Memory B cell (primary cell): ENCODE measurements at regions not wholly inside any gene's neighbourhood (a gene's known extent, or its start where the extent isn't known, plus 50 kb on each side); places are given as distances from the start of the nearest gene placed in this dataset.
"Not testable (repeated sequence)": the region's sequence is repeated elsewhere in the genome, so short reads cannot be mapped to it uniquely, and the experiment has no call there.

Experiments
- ATAC-seq: fragments of 150-1000 bp; cut with Tn5 transposase; 2 replicates; pipeline ENCODE4 v1.10.0; 2021; ENCODE audit warnings: low read depth, mild to moderate bottlenecking, moderate library complexity
- DNase-seq, 2 donors: peaks; one replicate each; pipeline ENCODE4 v3.0.0; 2022; ENCODE audit warnings: low spot score in 2 of 2
- H3K27ac Mint-ChIP-seq: one replicate; pipeline ENCODE4 v1.8.0; 2022; ENCODE audit warnings: mild to moderate bottlenecking, moderate library complexity, mixed read lengths
- H3K27me3 Mint-ChIP-seq: one replicate; pipeline ENCODE4 v1.8.0; 2022; ENCODE audit warnings: mixed read lengths
- H3K36me3 Mint-ChIP-seq: one replicate; pipeline ENCODE4 v1.8.0; 2022; ENCODE audit warnings: mild to moderate bottlenecking, mixed read lengths
- H3K4me1 Mint-ChIP-seq: one replicate; pipeline ENCODE4 v1.8.0; 2022; ENCODE audit warnings: mixed read lengths
- H3K4me3 Mint-ChIP-seq: one replicate; pipeline ENCODE4 v1.8.0; 2022; ENCODE audit warnings: mild to moderate bottlenecking, moderate library complexity, mixed read lengths
- H3K9me3 Mint-ChIP-seq: one replicate; pipeline ENCODE4 v1.8.0; 2022; ENCODE audit warnings: mixed read lengths

DNA sequence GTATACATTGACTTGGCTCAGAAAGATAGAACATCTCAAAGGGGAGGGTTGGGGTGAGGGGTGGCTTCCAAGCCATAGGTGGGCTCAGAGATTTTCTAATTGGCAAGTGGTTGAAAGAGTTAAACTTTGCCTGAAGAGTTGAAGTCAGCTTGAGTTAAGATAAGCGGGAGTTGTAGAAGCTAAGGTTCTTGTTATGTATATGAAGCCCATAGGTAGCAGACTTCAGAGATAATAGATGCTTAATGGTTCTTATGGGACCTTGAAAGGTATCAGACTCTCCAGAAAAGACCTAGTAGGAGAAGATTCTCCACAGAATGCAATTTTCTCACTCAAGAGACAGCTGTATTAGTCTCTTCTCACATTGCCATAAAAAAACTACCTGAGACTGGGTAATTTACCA lies 599.1 kb upstream of the CPEB2 start:
- Mint-ChIP-seq H3K27ac (no peak overlapping the region), H3K4me3 (no peak overlapping the region), H3K9me3 (peaks cover 21% of the 10 kb centered on the region), H3K36me3 (peaks cover 2% of the 10 kb centered on the region), H3K4me1 (no peaks in the 10 kb centered on the region), H3K27me3 (no peaks in the 10 kb centered on the region)
- no peak for ATAC-seq
- DNase-seq = no peak

DNA sequence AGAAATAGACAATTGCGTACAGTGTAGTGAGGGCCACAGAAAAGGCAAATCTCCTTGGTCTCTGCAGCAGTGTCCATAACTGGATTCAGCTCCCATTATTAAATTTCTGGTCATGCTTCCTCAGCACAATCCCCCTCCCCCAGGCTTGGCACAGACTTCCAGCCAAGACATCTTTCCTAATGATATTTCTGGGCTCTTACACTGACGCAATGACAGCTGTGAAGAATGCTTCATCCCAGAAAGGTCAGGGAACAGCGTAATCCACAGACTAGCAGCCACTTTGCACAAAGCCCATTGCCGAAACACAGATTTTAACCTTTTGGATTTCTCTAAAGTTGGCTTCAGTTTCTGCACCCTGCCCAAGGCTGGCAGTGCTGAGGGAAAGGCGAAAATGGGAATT lies 597.6 kb upstream of the CPEB2 start:
- Mint-ChIP-seq H3K4me3 (no peak overlapping the region), H3K36me3 (peaks cover 2% of the 10 kb centered on the region), H3K27ac (no peak overlapping the region), H3K4me1 (no peaks in the 10 kb centered on the region), H3K9me3 (peaks cover 17% of the 10 kb centered on the region), H3K27me3 (no peaks in the 10 kb centered on the region)
- DNase-seq (no peak), ATAC-seq (no peak)

DNA sequence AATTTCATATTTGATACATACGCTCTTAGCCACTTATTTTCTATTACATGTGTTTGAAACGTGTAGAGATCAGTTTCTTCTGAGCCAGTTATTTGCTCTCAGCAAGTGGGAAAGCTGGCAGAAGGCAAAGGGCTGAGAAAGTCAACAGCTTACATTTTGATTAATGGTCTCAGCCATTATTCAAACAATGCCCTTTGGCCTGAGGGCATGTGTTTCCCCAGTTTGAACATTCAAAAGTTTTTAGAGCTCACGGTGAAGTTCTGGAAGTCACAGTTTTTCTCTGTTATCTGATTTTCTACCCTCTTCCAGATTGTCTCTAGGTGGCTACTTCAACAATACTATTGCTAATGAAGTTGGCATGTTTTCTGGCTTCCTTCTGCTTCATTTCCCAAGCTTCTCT lies 591.8 kb upstream of the CPEB2 start:
- no peak overlapping the region for H3K4me3 Mint-ChIP-seq
- no peaks in the 10 kb centered on the region for H3K4me1 Mint-ChIP-seq
- H3K9me3 Mint-ChIP-seq = no peaks in the 10 kb centered on the region
- H3K27me3 Mint-ChIP-seq = no peaks in the 10 kb centered on the region
- no peak for DNase-seq
- ATAC-seq = no peak
- no peaks in the 10 kb centered on the region for H3K36me3 Mint-ChIP-seq
- no peak overlapping the region for H3K27ac Mint-ChIP-seq

DNA sequence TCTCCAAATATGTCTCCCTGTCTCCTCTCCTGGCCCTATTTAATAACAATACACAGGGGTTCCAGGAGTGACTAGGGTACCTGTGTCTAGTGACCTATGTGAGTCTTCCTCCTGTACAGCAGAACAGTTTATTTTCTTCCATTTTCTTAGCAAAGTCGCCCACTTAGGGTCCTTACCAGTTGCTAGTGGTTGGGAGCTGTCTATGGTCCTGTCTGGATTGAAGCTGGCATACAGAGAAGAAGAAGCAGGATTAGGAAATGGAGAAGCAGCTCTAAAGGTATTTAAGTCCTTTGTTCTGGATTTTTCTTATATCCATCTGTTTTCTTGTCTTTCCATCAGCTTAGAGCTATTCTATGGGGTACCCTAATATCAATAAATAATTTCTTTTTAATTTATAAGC lies 587.1 kb upstream of the CPEB2 start:
- no peak for ATAC-seq
- no peaks in the 10 kb centered on the region for H3K27me3 Mint-ChIP-seq
- H3K27ac Mint-ChIP-seq = no peak overlapping the region
- DNase-seq = no peak
- H3K9me3 Mint-ChIP-seq = no peaks in the 10 kb centered on the region
- H3K4me3 Mint-ChIP-seq = no peak overlapping the region
- H3K36me3 Mint-ChIP-seq = no peaks in the 10 kb centered on the region
- no peaks in the 10 kb centered on the region for H3K4me1 Mint-ChIP-seq

DNA sequence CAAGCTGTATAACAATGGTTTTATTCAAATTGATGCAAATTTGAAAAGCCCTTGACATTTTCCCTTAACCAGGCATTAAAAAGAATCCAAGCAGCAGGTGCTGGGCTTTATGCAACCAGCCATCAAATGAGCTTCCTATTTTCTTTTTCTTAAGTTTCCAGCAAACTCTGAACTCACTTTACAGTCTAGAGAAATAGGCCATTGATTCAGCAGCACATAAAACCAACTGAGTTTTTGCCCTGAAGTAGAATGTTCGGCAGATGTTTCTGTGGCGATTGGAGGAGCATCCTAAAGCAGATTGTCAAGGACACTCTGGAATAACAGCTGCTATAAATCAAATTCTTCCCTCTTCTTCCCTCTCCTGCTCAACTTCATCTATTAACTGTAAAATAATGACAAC lies 582.8 kb upstream of the CPEB2 start:
- no peak overlapping the region for H3K4me3 Mint-ChIP-seq

DNA sequence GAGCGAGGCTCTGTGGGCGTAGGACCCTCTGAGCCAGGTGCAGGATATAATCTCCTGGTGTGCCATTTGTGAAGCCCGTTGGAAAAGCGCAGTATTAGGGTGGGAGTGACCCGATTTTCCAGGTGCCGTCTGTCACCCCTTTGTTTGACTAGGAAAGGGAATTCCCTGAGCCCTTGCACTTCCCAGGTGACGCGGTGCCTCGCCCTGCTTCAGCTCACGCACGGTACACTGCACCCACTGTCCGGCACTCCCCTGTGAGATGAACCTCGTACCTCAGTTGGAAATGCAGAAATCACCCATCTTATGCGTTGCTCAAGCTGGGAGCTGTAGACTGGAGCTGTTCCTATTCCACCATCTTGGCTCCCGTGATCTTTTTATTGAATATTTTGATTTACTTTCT lies 576.0 kb upstream of the CPEB2 start:
- not testable (repeated sequence) for H3K36me3 Mint-ChIP-seq, H3K27ac Mint-ChIP-seq, H3K27me3 Mint-ChIP-seq

More for the DNA sequence above, 582.8 kb upstream of the CPEB2 start:
- Mint-ChIP-seq H3K4me1 (no peaks in the 10 kb centered on the region), H3K27ac (no peak overlapping the region), H3K9me3 (peaks cover 4% of the 10 kb centered on the region), H3K27me3 (no peaks in the 10 kb centered on the region), H3K36me3 (no peaks in the 10 kb centered on the region)
- ATAC-seq (no peak), DNase-seq (no peak)

DNA sequence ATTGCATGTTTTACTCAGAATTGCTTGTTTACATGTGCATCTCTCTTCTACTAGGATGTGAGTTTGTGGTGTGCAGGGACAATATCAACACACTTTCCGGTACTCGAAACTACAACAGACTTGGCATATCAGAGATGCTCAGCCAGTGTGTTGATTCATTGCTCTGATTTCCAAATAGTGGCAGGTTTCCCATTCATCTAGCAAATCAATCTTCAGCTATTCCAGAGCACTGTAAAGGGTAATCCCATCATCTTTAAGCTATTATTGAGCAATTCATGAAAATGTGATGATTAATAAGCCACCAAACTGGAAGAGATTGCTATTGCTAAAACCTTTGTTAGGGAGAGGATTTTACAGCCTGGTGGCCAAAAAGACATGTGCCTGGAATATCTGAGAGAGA lies 574.2 kb upstream of the CPEB2 start:
- Mint-ChIP-seq H3K4me3 (no peak overlapping the region), H3K27me3 (no peaks in the 10 kb centered on the region), H3K36me3 (peaks cover 4% of the 10 kb centered on the region), H3K9me3 (peaks cover 9% of the 10 kb centered on the region), H3K4me1 (peaks cover 12% of the 10 kb centered on the region), H3K27ac (no peak overlapping the region)
- DNase-seq (no peak), ATAC-seq (no peak)

More for the DNA sequence above, 576.0 kb upstream of the CPEB2 start:
- ATAC-seq, DNase-seq, H3K4me1 Mint-ChIP-seq, H3K9me3 Mint-ChIP-seq, H3K4me3 Mint-ChIP-seq: not testable (repeated sequence)

DNA sequence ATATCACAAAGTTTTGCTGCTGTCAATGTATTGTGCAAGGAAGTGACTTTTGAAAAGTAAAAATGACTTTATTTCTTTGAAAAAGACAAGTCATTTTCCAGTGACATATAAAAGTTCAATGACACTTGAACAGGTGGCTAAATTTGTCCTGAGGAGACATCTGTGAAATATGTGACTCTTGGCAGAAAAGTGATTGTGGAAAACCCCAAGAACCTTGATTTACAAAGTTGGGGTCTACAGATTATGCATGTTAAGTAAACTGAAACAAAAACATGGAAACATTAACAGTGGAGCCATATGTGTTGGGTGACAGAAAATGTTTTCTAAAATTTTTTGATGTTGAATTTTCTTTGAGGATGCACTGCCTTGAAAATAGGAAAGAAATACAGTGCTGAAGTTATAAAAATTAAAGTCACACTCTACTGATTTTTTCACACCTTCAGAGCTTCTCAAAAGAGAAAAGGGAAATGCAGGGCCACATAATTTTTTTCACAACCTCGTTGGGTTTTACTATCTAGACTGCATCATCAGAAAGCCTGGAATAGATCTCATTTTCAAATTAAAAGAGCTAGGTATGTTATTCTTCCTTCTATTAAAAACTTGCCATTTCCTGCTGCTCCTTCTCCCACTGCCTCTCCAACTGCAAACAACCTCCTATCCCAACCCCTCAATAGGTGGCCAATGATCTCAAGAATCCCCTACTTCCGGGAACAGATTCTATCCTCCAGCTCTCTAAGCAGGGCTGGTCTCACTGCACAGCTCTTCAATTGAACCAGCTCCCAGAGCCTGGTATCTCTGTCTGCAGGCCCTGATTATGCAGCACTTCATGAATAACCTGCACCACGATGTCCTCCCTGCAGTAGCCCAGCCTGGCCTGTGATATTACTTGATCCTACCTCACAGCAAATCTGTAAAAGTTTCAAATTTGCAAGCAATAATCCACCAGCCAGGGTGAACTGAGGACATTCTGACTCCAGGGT lies 570.8 kb upstream of the CPEB2 start:
- peak; percentile 82 for ATAC-seq

DNA sequence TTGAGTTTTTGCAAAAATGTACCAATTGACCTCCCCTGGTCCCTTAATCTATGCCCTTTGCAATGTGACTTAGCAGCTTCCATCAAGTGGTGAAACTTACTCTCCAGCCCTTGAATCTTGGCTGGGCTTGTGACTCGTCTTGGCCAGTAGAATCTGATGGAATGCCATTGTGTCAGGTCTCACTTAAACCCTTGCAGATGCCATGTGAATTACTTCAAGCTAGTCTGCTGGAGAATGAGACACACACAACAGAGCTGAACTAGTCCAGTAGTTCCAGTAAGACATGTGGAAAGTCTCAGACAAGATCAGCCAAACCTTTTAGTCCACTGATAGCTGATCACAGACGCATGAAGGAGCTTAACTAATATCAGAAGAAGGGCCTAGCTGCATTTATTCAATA lies 567.8 kb upstream of the CPEB2 start:
- H3K4me1 Mint-ChIP-seq = peaks cover 8% of the 10 kb centered on the region
- no peaks in the 10 kb centered on the region for H3K9me3 Mint-ChIP-seq
- H3K27me3 Mint-ChIP-seq = no peaks in the 10 kb centered on the region
- ATAC-seq (no peak), DNase-seq (no peak)
- H3K27ac Mint-ChIP-seq = no peak overlapping the region
- no peaks in the 10 kb centered on the region for H3K36me3 Mint-ChIP-seq
- no peak overlapping the region for H3K4me3 Mint-ChIP-seq

More for the DNA sequence above, 570.8 kb upstream of the CPEB2 start:
- peak in 1 of 2 donors; percentile 10 for DNase-seq
- peaks cover 12% of the 10 kb centered on the region for H3K4me1 Mint-ChIP-seq
- H3K27me3 Mint-ChIP-seq = no peaks in the 10 kb centered on the region
- H3K4me3 Mint-ChIP-seq = peak overlapping the region; percentile 3
- H3K36me3 Mint-ChIP-seq = peaks cover 2% of the 10 kb centered on the region
- peaks cover 4% of the 10 kb centered on the region for H3K9me3 Mint-ChIP-seq
- H3K27ac Mint-ChIP-seq = no peak overlapping the region

DNA sequence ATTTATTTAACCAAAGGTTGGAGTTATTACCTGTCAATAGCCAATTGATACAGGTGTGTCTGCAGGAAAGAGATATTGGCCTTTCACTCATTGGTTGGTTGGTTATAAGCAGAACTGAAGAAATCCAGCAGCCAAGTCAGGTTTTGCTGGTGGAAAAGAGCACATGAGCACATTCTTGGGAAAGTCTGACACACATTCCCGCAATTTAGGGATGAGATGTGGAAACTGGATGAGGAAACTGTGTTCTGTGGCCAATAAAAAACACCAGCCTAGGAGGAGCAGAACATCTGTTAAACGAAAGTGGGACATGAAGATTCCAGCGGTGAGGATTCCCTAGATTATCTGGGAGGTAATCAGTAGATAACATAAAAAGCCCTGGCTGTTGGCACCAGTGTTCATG lies 567.4 kb upstream of the CPEB2 start:
- no peaks in the 10 kb centered on the region for H3K27me3 Mint-ChIP-seq
- ATAC-seq (no peak), DNase-seq (no peak)
- H3K36me3 Mint-ChIP-seq = no peaks in the 10 kb centered on the region
- no peak overlapping the region for H3K27ac Mint-ChIP-seq
- H3K4me3 Mint-ChIP-seq = no peak overlapping the region
- H3K4me1 Mint-ChIP-seq = peaks cover 6% of the 10 kb centered on the region
- H3K9me3 Mint-ChIP-seq = no peaks in the 10 kb centered on the region

DNA sequence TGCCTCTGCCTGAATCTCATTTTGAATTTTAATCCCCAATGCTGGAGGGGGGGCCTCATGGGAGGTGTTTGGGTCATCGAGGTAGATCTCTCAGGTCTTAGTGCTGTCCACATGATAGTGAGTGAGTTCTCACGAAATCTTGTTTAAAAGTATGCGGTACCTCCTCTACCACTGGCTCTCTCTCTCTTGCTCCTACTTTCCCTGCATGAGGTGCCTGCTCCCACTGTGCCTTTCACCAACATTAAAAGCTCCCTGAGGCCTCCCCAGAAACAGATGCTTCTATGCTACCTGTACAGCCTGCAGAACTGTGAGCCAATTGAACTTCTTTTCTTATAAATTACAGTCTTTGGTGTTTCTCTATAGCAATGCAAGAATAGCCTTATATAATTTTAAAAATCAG lies 560.7 kb upstream of the CPEB2 start:
- Mint-ChIP-seq H3K4me3 (no peak overlapping the region), H3K36me3 (no peaks in the 10 kb centered on the region), H3K9me3 (peaks cover 3% of the 10 kb centered on the region), H3K4me1 (peaks cover 3% of the 10 kb centered on the region), H3K27ac (no peak overlapping the region), H3K27me3 (no peaks in the 10 kb centered on the region)
- DNase-seq (no peak), ATAC-seq (no peak)

DNA sequence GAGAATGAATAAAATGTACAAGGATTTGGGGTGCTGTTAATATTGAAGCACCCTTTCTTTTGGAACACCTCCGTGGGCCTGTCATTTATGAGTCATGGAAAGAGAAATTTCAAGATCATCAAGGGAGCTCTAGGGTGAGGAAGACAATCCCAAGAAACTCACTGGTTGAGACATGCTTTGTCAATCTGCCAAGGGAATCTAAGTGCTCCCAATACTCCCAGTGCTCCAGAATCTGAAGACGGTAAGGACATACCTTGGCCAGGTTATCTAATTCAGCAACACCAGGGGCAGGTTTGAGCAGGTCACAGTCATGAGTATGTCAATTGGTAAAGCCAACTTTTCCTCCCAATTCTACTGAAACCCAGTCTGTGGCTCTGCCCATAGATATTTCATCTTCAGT lies 556.4 kb upstream of the CPEB2 start:
- H3K27ac Mint-ChIP-seq = no peak overlapping the region
- H3K4me3 Mint-ChIP-seq = no peak overlapping the region
- peaks cover 3% of the 10 kb centered on the region for H3K9me3 Mint-ChIP-seq
- ATAC-seq (no peak), DNase-seq (no peak)
- H3K27me3 Mint-ChIP-seq = no peaks in the 10 kb centered on the region
- no peaks in the 10 kb centered on the region for H3K36me3 Mint-ChIP-seq
- peaks cover 3% of the 10 kb centered on the region for H3K4me1 Mint-ChIP-seq

DNA sequence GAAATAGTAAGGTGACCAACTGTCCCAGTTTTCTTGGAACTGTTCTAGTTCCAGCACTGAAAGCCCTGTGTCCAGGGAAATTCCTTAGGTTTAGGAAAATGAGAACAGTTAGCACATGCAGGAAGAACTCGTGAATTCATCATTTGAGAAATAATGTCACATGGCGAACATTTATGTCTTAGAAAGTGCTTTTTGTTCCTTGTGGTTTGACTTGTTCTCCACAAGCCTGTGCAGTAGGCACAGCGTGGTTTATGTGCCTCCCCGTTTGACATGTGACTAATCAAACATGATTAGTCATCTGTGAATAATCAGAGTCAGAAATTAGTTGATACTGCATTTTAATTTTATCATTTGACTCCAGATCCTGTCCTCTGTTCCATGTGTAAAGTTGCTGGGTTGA lies 556.0 kb upstream of the CPEB2 start:
- Mint-ChIP-seq H3K27me3 (no peaks in the 10 kb centered on the region), H3K4me3 (no peak overlapping the region), H3K9me3 (peaks cover 3% of the 10 kb centered on the region), H3K36me3 (no peaks in the 10 kb centered on the region), H3K4me1 (peaks cover 3% of the 10 kb centered on the region), H3K27ac (no peak overlapping the region)
- no peak for ATAC-seq
- no peak for DNase-seq

DNA sequence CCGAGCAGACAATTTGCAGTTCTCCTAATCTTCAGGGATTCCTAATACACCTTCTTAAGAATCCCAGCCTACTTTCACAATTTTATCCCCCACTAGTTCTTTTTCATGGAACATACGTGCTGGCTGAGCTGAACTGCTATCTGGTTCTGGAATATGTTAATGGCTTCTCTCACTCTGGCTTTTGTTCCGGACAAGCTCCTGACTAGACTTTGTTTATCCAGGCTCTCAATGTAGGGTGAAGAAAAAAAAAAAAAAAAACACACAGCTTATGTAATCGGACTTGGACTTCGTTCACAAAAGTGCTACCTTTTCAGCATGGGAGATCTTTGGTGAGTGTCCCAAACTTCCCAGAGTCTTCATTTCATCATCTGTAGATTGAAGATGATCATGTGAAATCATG lies 555.4 kb upstream of the CPEB2 start:
- no peak overlapping the region for H3K27ac Mint-ChIP-seq
- ATAC-seq (no peak), DNase-seq (no peak)
- H3K4me1 Mint-ChIP-seq = peaks cover 3% of the 10 kb centered on the region
- no peaks in the 10 kb centered on the region for H3K36me3 Mint-ChIP-seq
- no peaks in the 10 kb centered on the region for H3K27me3 Mint-ChIP-seq
- peaks cover 3% of the 10 kb centered on the region for H3K9me3 Mint-ChIP-seq
- no peak overlapping the region for H3K4me3 Mint-ChIP-seq

DNA sequence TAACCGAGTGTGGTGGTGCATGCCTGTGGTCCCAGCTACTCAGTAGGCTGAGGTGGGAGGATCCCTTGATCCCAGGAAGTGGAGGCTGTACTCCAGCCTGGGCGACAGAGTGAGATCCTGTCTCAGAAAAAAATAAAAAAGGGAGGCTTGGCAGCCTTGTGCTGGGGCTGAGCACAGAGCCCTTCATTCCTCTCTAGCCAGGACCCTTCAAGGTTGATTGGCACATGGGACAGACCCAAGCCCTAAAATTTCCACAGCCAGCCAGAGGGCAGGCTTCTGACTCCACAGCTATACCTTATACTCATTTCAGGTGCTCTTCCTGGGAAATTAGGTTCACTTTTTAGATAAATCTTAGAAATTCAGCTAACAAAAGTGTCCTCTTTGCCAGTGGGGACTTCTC lies 553.0 kb upstream of the CPEB2 start:
- Mint-ChIP-seq H3K27ac (no peak overlapping the region), H3K36me3 (no peaks in the 10 kb centered on the region), H3K4me1 (no peaks in the 10 kb centered on the region), H3K4me3 (no peak overlapping the region), H3K27me3 (no peaks in the 10 kb centered on the region), H3K9me3 (no peaks in the 10 kb centered on the region)
- ATAC-seq = no peak
- DNase-seq = no peak
